RPMI8226 (cell line): ENCODE measurements at regions not wholly inside any gene's neighbourhood (a gene's known extent, or its start where the extent isn't known, plus 50 kb on each side); places are given as distances from the start of the nearest gene placed in this dataset.
"Not testable (repeated sequence)": the region's sequence is repeated elsewhere in the genome, so short reads cannot be mapped to it uniquely, and the experiment has no call there.

Experiments
- DNase-seq: peaks from one replicate; pipeline ENCODE4 v3.0.0-alpha.2; 2015

GRCh38 chr11:129503646-129504045 is 128.0 kb downstream of the BARX2 start:
- no peak for DNase-seq

- DNase-seq, result no peak
Observed at GRCh38 chr11:129505266-129505665, 129.6 kb downstream of the BARX2 start.

DNA sequence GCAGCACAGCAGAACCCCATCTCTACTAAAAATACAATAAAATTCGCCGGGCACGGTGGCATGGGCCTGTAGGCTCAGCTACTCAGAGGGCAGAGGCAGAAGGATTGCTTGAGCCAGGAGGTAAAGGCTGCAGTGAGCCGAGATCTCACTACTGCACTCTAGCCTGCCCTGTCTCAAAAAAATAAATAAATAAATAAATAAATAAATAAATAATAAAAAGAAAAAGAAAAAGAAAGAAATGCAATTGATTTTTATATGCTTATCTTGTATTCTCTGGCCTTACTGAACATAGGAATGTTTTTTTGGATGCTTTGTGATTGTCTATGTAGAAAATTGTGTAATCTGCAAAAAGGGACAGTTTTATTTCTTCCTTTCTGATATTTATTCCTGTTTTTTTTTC is 132.5 kb downstream of the BARX2 start:
- DNase-seq, result no peak

DNA sequence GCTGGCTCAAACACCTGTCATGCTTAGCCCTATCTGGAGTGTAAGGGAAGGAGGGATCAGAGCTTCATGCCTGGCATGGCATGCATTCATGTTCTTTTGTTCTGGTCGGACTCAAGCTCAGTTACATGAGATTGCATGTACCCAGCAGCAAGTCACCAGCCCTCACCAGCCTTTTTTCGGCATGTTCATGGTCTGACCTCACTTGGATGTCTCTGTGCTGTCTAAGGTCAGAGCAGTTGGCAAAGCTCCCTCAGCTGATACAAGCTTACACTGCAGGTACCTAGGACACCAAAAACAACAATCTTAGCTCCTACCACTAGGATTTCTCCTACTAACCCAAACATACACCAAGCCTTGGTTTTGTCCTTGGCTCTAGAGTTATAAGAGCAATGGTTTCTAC is 152.6 kb downstream of the BARX2 start:
- peak; percentile 48 for DNase-seq

DNA sequence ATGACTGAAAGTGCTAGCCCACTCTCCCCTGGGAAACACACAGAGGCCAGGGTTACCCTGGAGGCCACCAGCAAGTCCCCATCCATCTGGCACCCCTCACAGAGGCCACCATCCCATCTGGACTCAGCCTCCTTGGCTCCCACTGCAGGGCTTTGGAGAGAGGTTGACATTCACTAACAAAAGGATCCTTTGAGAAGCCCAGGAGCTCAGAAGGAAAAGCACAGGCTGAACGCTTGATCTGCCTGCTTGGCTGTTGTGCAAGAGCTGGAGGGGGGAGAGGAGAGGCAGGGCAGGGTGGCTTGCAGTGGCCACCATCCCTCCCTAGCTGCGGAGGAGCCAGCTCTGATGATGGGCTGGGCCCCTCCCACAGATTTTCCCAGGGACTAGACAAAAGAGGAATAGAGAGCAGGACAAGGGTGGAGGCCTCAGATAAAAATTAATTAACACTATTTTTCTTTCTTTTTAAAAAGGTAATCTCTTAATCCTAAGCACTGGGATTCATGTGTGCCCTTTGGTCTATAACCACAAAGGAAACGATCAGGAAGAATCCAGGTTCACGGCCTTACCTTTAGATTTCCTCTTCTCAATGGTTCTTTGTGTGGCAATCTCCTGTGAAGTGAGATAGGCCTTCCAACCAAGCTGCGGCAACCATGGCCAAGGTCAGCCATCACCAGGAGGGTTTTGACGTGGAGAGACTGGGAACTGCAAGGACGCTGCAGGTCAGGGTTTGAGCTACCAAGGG is 154.7 kb downstream of the BARX2 start:
- DNase-seq, result no peak

DNA sequence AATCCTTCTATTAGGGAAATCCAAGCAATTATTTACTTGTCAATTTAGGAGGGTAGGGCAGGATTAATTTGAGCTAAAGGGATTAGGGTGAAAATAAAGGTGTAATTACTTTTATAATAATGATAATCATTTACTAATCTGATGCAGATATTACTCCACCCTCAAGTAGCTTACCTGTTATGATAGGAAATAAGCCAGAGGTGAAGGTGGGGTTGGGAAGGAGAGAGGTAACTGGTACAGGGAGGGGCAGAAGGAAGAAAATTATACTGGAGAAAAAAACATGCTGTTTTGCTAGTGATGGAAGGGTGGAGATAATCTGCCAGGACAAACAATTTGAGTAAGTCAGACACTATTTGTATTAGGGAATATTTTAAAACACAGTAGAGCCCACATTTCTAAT is 157.7 kb downstream of the BARX2 start:
- DNase-seq, result no peak

DNA sequence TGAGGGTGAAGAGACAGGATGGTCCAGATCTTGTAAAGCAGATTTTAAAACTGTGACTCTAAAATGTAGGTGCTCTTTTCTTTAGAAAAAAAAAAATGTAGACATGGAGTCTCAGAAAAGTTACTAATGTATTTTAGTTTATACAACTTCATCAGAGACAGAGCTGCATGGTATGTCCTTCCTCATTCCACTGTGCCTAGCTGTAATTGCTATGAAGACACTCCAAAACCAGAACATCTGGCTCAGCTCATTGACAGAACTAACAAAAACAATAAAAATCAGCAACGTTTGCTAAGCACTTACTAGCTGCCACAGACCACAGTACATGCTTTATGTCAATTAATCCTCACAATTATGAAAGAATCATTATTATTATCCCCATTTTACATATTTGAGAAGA is 160.7 kb downstream of the BARX2 start:
- DNase-seq, result no peak

DNA sequence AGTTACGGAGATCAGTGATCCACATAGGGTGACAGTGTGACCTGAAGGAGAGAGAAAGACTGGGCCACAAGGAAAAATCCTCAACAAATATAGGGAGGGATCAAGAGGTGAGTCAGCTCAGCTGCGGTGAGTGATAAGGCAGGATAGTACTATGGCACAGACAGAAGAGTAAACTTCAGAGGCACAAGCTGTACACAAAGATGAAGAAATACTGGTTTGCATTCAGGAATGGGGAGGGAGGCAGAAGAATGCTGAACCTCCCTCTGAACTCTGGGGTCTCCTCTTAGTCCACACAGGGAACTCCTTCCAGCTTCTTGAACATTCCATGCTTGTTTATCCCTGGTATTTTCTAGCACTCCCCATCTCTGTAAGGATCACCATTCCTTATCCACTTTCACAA is 162.7 kb downstream of the BARX2 start:
- DNase-seq, result no peak

- DNase-seq, result no peak
Observed at GRCh38 chr11:129543515-129544290, 168.1 kb downstream of the BARX2 start.

DNA sequence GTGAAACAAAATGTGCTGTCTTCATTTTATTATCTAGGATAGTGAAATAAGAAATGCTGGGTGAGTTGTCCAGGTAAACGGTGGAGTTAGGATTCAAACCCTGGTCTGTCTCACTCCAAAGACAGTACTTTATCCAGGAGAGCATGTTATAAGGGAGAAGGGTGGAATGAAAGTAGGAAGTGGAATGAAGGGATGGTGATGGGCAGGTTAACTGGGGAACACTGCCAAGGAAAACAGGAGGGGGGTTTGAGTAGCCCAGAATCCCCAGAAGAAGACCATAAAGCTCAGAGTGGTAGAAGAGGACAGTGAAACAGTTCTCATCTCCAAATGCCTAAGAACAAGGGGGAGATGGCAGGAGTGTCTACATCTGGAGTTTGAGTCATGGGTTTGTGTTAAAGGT is 169.0 kb downstream of the BARX2 start:
- DNase-seq, result no peak

DNA sequence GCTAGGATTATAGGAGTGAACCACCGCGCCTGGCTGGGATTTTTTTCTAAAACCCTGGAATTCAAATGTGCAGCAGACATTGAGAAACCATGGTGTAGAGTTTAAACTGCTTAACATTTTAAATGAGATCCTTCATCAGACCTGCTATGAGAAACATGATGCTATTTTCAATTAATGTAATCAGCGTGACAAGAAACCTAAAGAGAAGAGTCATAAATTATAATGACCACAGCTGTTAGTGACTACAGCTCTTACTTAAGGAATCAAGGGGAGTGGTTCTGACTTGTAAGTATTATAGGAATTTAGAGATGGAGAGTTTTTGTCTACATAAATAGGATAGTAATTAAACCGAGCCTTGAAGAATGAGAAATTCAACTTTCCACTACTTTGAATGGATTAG is 170.6 kb downstream of the BARX2 start:
- DNase-seq, result no peak

GRCh38 chr11:129557421-129557820 is 181.8 kb downstream of the BARX2 start:
- no peak for DNase-seq

DNA sequence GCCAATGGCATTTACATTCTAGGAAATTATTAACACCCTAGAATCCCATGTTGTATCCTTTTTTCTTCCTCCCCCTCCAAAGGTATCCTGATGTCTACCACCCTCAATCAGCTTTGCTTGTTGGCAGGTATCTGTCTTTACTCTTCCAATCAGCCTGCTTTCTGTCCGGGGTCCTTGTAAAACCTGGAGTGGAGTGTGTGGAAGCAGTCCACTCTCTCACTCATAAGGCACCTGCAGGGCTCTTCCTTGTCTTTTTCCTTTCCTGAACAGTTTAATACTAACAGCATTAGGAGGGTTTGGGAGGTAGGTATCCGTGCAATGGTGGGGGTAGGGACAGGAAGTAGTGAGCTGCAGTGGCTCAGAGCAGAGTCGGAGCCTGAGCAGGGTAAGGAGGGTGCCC is 193.4 kb downstream of the BARX2 start:
- no peak for DNase-seq

DNA sequence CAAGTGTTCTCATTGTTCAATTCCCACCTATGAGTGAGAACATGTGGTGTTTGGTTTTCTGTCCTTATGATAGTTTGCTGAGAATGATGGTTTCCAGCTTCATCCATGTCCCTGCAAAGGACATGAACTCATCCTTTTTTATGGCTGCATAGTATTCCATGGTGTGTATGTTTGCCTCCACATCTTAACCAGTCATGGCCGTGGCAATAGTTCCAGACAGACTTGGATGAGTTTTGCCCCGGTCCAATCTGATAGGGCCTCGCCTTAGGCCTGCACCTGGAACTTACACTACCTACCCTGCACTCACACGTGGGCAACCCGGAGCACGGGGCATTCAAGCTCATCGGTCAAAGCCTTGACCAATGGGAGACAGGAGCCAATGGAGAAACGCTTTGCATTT is 197.0 kb downstream of the BARX2 start:
- not testable (repeated sequence) for DNase-seq

GRCh38 chr11:129573161-129573560 is 197.5 kb downstream of the BARX2 start:
- no peak for DNase-seq

GRCh38 chr11:129574431-129574830 is 198.8 kb downstream of the BARX2 start:
- no peak for DNase-seq

GRCh38 chr11:129576652-129577051 is 201.0 kb downstream of the BARX2 start:
- DNase-seq, result no peak

- DNase-seq, result no peak
Observed at GRCh38 chr11:129578006-129578405, 202.4 kb downstream of the BARX2 start.

- DNase-seq, result no peak
Observed at GRCh38 chr11:129580278-129580677, 204.6 kb downstream of the BARX2 start.

- DNase-seq, result no peak
Observed at GRCh38 chr11:129584316-129584715, 208.7 kb downstream of the BARX2 start.

DNA sequence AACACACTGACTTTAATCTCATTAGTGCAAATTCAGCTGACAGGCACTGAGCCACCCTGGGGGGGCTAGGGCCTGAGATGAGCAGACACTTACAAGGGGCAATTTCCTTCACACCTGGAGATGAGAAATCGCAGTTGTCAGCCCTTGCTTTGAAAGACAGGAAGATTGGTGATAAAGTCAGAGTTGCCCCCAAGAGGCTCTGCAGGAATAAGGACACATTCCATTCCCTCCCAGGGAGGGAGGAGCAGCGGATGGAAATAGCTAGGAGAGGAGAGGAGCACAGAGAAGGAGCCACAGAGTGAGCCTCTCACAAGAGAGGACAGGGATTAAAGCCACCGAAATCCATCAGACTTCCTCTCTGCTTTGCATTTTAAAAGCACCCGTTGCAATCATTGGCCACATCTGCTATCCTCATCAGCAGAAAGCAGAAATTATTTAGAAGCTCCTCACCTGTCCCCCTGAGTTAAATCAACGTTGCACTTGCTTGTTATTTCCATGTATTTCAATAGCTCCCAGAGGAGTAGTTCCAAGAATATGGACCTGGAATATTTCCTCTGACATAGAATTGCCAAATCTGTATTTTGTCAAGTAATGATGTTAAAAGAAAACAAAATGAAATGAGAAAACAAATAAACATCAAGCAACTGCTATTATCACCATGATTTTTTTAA is 213.7 kb downstream of the BARX2 start:
- no peak for DNase-seq

DNA sequence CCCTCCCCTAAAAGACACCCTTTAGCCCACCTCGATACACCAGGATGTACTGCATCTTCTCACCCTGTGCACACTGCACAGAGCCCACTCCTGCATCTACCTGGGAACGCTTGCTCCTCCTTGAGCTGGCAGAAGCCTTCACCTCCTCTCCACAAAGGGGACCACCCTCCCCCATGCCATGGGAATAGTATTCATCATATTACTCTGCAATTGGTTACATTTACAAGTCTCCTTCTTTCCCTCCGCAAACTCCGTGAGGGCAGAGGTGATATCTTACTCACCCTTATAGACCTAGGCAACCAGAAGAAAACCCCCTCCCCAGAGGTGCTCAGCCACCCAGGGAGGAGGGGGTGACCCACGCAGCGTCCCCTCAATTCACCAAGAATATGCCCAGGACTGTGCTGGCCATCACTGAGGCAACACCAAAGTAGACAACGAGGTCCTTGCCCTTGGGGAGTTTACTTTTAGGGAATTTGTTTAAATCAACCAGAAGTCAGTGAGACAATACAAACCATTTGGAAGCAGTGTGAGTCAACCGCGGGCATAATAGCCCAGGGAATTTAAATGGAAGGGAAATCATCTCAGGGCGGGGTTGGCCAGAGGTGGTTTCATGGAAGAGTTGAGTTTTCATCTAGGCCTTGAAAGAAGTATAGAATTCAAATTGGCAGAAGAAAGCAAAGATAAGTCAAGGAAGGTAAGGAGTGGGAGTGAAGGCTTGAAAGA is 214.5 kb downstream of the BARX2 start:
- DNase-seq, result no peak

DNA sequence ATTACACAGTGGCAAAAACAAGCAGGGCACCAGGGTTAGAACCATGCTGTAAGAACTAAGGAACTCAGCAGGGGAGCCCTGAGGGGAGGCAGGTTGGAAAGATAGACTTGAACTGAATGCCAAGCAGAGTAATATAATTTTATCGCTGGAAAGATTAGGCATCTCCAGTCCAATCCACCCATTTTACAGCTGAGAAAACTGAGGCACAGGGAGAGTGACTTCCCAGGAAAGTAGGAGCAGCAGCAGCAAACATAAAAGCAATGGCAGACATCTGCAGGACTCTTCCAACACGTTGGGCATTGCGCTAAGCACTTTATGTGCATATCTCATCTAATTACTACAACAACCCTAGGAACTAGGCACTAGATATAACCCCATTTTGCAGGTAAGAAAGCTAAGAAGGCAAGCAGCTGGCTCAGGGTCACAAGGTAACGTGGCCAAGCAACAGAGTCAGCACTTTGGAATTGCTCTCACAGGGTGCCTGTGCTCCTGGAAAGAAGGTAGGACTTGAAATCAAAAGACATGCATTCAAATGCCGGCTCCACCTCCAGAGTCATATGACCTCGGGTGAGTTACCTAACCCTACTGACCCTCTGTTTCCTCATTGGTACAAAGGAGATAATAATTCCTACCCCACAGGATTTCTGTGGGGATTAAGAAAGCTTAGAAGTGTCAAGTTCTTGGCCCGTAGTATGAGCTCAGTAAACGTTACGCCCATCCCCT is 215.3 kb downstream of the BARX2 start:
- DNase-seq, result peak; percentile 12
